ENCODE measurements at regions not wholly inside any gene's neighbourhood (a gene's known extent, or its start where the extent isn't known, plus 50 kb on each side); places are given as distances from the start of the nearest gene placed in this dataset.

DNA sequence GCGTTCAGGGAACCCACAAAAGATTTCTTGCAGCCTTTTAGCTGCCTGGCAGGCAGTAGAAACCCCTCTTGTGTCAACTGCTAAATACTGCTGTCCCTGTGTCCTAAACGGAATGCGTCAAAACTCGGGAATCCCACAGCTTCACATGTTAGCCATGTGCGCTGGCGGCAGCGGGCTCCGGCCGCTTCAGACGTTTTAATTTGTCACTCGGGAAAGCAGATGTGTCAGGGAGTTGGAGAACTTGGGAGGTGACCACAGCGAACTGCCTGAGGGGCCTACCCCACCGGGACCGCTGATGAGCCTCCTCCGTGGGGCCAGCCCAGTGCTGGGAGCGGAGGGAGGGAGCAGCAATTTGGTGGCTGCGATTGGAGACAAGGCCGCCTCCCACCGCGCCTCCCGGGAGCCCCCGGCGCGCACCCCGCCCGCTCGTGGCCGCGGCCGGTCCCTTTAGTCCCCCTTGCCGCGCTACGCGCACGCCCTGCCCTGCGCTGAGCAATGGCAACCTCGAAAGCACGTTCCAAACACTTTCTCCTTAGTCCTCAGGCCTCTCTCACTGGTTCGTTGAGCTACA, 146.1 kb upstream of the SATB2 start:
- TF ChIP-seq POLR2A (IDR thresholded peaks at IDR 0.05; ENCODE audit: low read depth, low read length) (no peak), POLR2AphosphoS5 (IDR thresholded peaks at IDR 0.05; ENCODE audit: low read depth, low read length) (no peak)
